A549 (cell line): ENCODE measurements at regions not wholly inside any gene's neighbourhood (a gene's known extent, or its start where the extent isn't known, plus 50 kb on each side); places are given as distances from the start of the nearest gene placed in this dataset.

Experiments used
- ATAC-seq, 2 experiments: fragments of 200-7000 bp in 1 of 2; fragments of >200 bp in 1 of 2; cut with Nextera tagmentation in 1 of 2; cut with Tn5 transposase in 1 of 2; 3 replicates each; pipeline versions ENCODE4 v1.8.0 to v1.9.1; 2018 to 2020; ENCODE audit warnings: mild to moderate bottlenecking in 1 of 2, moderate library complexity in 1 of 2
- CTCF ChIA-PET: fragments of 300-600 bp; sonication (Branson Sonifier 250); formaldehyde crosslinking; extraction: SDS; loops from one replicate; lab custom pipeline; 2021; ENCODE audit warnings: antibody characterized with exemption, inconsistent platforms; lab: Yijun Ruan, JAX
- POLR2A ChIA-PET: fragments of 350-600 bp; formaldehyde crosslinking; extraction: SDS; loops from one replicate; lab custom pipeline; 2021; ENCODE audit warnings: antibody characterized with exemption, inconsistent platforms; lab: Yijun Ruan, JAX
- DNase-seq, 2 experiments: peaks; one replicate each; pipeline versions ENCODE4 v3.0.0 to v3.0.0-alpha.2; 2011 to 2016; ENCODE audit warnings: low read depth in 1 of 2, low spot score in 1 of 2
- FAIRE-seq: peaks from 2 replicates; lab custom pipeline; 2011; peaks lifted over from hg19 to GRCh38; lab: Jason Lieb, UNC
- H3K27ac ChIP-seq, 2 experiments: fragments of >200 bp; sonication (Bioruptor Twin); formaldehyde crosslinking; 3 replicates each; pipeline ENCODE4 v1.5.1; 2016 to 2017
- H3K4me1 ChIP-seq: fragments of >200 bp; sonication (Bioruptor Twin); formaldehyde crosslinking; 3 replicates; pipeline ENCODE4 v1.6.1; 2016
- H3K4me2 ChIP-seq: fragments of >200 bp; sonication (Bioruptor Twin); formaldehyde crosslinking; 3 replicates; pipeline ENCODE4 v1.6.1; 2016
- H3K4me3 ChIP-seq: fragments of >200 bp; sonication (Bioruptor Twin); formaldehyde crosslinking; 3 replicates; pipeline ENCODE4 v1.5.1; 2016
- H3K9me3 ChIP-seq: fragments of >200 bp; sonication (Bioruptor Twin); formaldehyde crosslinking; 3 replicates; pipeline ENCODE4 v1.6.1; 2016
- CBX2 ChIP-seq: fragments of 200-600 bp; sonication (generic); IDR thresholded peaks from 2 replicates; pipeline ENCODE4 v1.6.1; 2016; ENCODE audit warnings: low read depth, mild to moderate bottlenecking, borderline replicate concordance
- CEBPB ChIP-seq, 2 experiments: fragments of >200 bp in 1 of 2; sonication (Bioruptor Twin) in 1 of 2; formaldehyde crosslinking in 1 of 2; IDR thresholded peaks; 2 replicates each; pipeline ENCODE4 v1.6.1; 2012 to 2016
- ELK1 ChIP-seq: fragments of 150-350 bp; IDR thresholded peaks from 2 replicates; pipeline ENCODE4 v1.6.1; 2014; ENCODE audit warnings: low read depth, mild to moderate bottlenecking, low read length
- EP300 ChIP-seq, 2 experiments: fragments of >200 bp; sonication (Bioruptor Twin); formaldehyde crosslinking; IDR thresholded peaks; 2 replicates in 1 of 2; 3 replicates in 1 of 2; pipeline ENCODE4 v1.6.1; 2016 to 2017
- FOSL2 ChIP-seq, 2 experiments: fragments of 450-650 bp in 1 of 2; fragments of >200 bp in 1 of 2; sonication (Bioruptor Twin) in 1 of 2; formaldehyde crosslinking; IDR thresholded peaks; 2 replicates each; pipeline versions ENCODE4 v1.5.0 to v1.6.1; 2016 to 2020; ENCODE audit warnings: mild to moderate bottlenecking in 1 of 2, moderate library complexity in 1 of 2
- GATA3 ChIP-seq: IDR thresholded peaks from 2 replicates; pipeline ENCODE4 v1.6.1; 2012; ENCODE audit warnings: borderline replicate concordance
- HEYL ChIP-seq: fragments of 250-450 bp; sonication (Bioruptor Pico); IDR thresholded peaks from 2 replicates; pipeline ENCODE4 v1.8.0; 2021; ENCODE audit warnings: mild to moderate bottlenecking, moderate library complexity
- HOXA7 ChIP-seq: fragments of 250-450 bp; sonication (Bioruptor Pico); IDR thresholded peaks from 2 replicates; pipeline ENCODE4 v1.5.0; 2020; ENCODE audit warnings: mild to moderate bottlenecking, moderate library complexity
- HOXB5 ChIP-seq: fragments of 250-450 bp; sonication (Bioruptor Pico); IDR thresholded peaks from 2 replicates; pipeline ENCODE4 v1.5.0; 2020; ENCODE audit warnings: mild to moderate bottlenecking, moderate library complexity
- JUN ChIP-seq, 2 experiments: fragments of >200 bp; sonication (Bioruptor Twin); formaldehyde crosslinking; IDR thresholded peaks; 2 replicates in 1 of 2; 3 replicates in 1 of 2; pipeline ENCODE4 v1.6.1; 2016 to 2017
- JUNB ChIP-seq: fragments of >200 bp; sonication (Bioruptor Twin); formaldehyde crosslinking; IDR thresholded peaks from 2 replicates; pipeline ENCODE4 v1.6.1; 2016
- KDM1A ChIP-seq: fragments of 200-600 bp; sonication (generic); IDR thresholded peaks from 2 replicates; pipeline ENCODE4 v1.6.1; 2016; ENCODE audit warnings: low read depth, mild to moderate bottlenecking
- MAZ ChIP-seq: fragments of 150-350 bp; IDR thresholded peaks from 2 replicates; pipeline ENCODE4 v1.6.1; 2014; ENCODE audit warnings: antibody characterized with exemption, low read depth, low read length, borderline replicate concordance
- MYC ChIP-seq: IDR thresholded peaks from 2 replicates; pipeline ENCODE4 v1.6.1; 2012; ENCODE audit warnings: mild to moderate bottlenecking, inconsistent platforms, low read length, improper control_type of control experiment, borderline replicate concordance
- NPAS2 ChIP-seq: fragments of 250-450 bp; sonication (Bioruptor Pico); IDR thresholded peaks from 2 replicates; pipeline ENCODE4 v1.8.0; 2022; ENCODE audit warnings: mild to moderate bottlenecking, moderate library complexity, borderline replicate concordance
- PBX3 ChIP-seq: IDR thresholded peaks from 2 replicates; pipeline ENCODE4 v1.6.1; 2012
- RAD21 ChIP-seq, 2 experiments: fragments of >200 bp in 1 of 2; sonication (Bioruptor Twin) in 1 of 2; formaldehyde crosslinking in 1 of 2; IDR thresholded peaks in 1 of 2; conservative IDR thresholded peaks in 1 of 2; 2 replicates in 1 of 2; 3 replicates in 1 of 2; pipeline ENCODE4 v1.6.1; 2012 to 2018; ENCODE audit warnings: inconsistent platforms in 1 of 2
- RARB ChIP-seq: fragments of 250-450 bp; sonication (Bioruptor Pico); IDR thresholded peaks from 2 replicates; pipeline ENCODE4 v1.8.0; 2021; ENCODE audit warnings: mild to moderate bottlenecking, moderate library complexity
- RNF2 ChIP-seq: fragments of 200-600 bp; sonication (generic); IDR thresholded peaks from 2 replicates; pipeline ENCODE4 v1.6.1; 2016; ENCODE audit warnings: low read depth, mild to moderate bottlenecking, antibody characterized with exemption, moderate library complexity, borderline replicate concordance
- SMC3 ChIP-seq: fragments of >200 bp; sonication (Bioruptor Twin); formaldehyde crosslinking; IDR thresholded peaks from 3 replicates; pipeline ENCODE4 v1.6.1; 2018; ENCODE audit warnings: inconsistent platforms
- SREBF2 ChIP-seq: fragments of 450-650 bp; IDR thresholded peaks from 2 replicates; pipeline ENCODE4 v1.6.1; 2014; ENCODE audit warnings: mild to moderate bottlenecking, moderate library complexity
- TFCP2L1 ChIP-seq: fragments of 250-450 bp; sonication (Bioruptor Pico); IDR thresholded peaks from 2 replicates; pipeline ENCODE4 v1.5.0; 2021; ENCODE audit warnings: mild to moderate bottlenecking
- TP53 ChIP-seq: fragments of 250-450 bp; sonication (Bioruptor Pico); IDR thresholded peaks from 2 replicates; pipeline ENCODE4 v1.5.0; 2021; ENCODE audit warnings: mild to moderate bottlenecking, moderate library complexity
- ZC3H11A ChIP-seq: fragments of 450-650 bp; IDR thresholded peaks from 2 replicates; pipeline ENCODE4 v1.6.1; 2014; ENCODE audit warnings: antibody characterized with exemption, mild to moderate bottlenecking
- ZFP36 ChIP-seq: fragments of 450-650 bp; IDR thresholded peaks from 2 replicates; pipeline ENCODE4 v1.6.1; 2014; ENCODE audit warnings: borderline replicate concordance; ENCODE audit not compliant: partially characterized antibody
- ZSCAN20 ChIP-seq: fragments of 250-450 bp; sonication (Bioruptor Pico); IDR thresholded peaks from 2 replicates; pipeline ENCODE4 v1.8.0; 2022; ENCODE audit warnings: mild to moderate bottlenecking, moderate library complexity
- WGBS: methylation state at CpG from one replicate; pipeline ENCODE4 v1.1.6; 2017; ENCODE audit errors: missing lambda C conversion rate; 5-methylcytosine and 5-hydroxymethylcytosine counted together

- no peak for TF ChIP-seq SREBF2
- no peak for TF ChIP-seq KDM1A
- TF ChIP-seq RARB, result no peak
- no peak for TF ChIP-seq JUNB
- TF ChIP-seq HOXA7, result no peak
- no peak for TF ChIP-seq ZFP36
- TF ChIP-seq, all 56 proteins: peak for 0
These were observed 484.2 kb downstream of the PID1 start (continued) for GRCh38 chr2:228786901-228787300.

GRCh38 chr2:228782281-228782680 lies 488.8 kb downstream of the PID1 start:
- ATAC-seq (no peak), FAIRE-seq (no peak)
- no peak overlapping the region for H3K4me2 ChIP-seq
- WGBS, result under 1% methylated on average over 4 of the region's 4 CpGs
- TF ChIP-seq HOXB5 (CRISPR knock-in tag) (no peak), NPAS2 (CRISPR knock-in tag) (no peak), GATA3 (no peak), JUNB (no peak), HEYL (no peak), TP53 (CRISPR knock-in tag) (no peak), CBX2 (no peak), TFCP2L1 (CRISPR knock-in tag) (no peak), JUN (IDR thresholded peaks at IDR 0.05) (no peak), FOSL2 (IDR thresholded peaks at IDR 0.05) (no peak), FOSL2 (CRISPR knock-in tag; IDR thresholded peaks at IDR 0.05) (no peak)
- TF ChIP-seq, all 56 proteins: peak for 0
- Histone ChIP-seq H3K4me1 (no peaks in the 10 kb centered on the region), H3K27ac (no peak overlapping the region), H3K9me3 (no peaks in the 10 kb centered on the region), H3K4me3 (no peak overlapping the region)
- CTCF ChIA-PET, result interaction anchor here (0.8 kb wide), 1 partner anchor 153 kb away, joined by 3 read pairs; no protein-coding TSS in a partner anchor
- POLR2A ChIA-PET, result no interaction called here
- DNase-seq, result no peak

- no peaks in the 10 kb centered on the region for H3K9me3 ChIP-seq
- ChIA-PET POLR2A (no interaction called here), CTCF (no interaction called here)
- H3K4me1 ChIP-seq, result no peaks in the 10 kb centered on the region
- DNase-seq (no peak), FAIRE-seq (no peak), ATAC-seq (no peak)
- H3K27ac ChIP-seq, result no peak overlapping the region
- WGBS, result 2% methylated on average over 5 of the region's 5 CpGs
- TF ChIP-seq EP300 (IDR thresholded peaks at IDR 0.05) (no peak), MAZ (no peak), MYC (no peak)
- no peak overlapping the region for H3K4me2 ChIP-seq
- H3K4me3 ChIP-seq, result no peak overlapping the region
These were observed 493.2 kb downstream of the PID1 start for GRCh38 chr2:228777855-228778355.

GRCh38 chr2:228774548-228774947 lies 496.5 kb downstream of the PID1 start:
- ChIA-PET CTCF (no interaction called here), POLR2A (no interaction called here)
- Histone ChIP-seq H3K9me3 (no peaks in the 10 kb centered on the region), H3K4me2 (no peak overlapping the region), H3K4me3 (no peak overlapping the region), H3K27ac (no peak overlapping the region), H3K4me1 (no peaks in the 10 kb centered on the region)
- ATAC-seq (no peak), DNase-seq (no peak), FAIRE-seq (no peak)
- 3% methylated on average over 2 of the region's 2 CpGs for WGBS
- TF ChIP-seq ELK1 (no peak), SMC3 (no peak), RAD21 (conservative IDR thresholded peaks at IDR 0.05 in 1 of 2, IDR thresholded peaks at IDR 0.05 in 1 of 2) (no peak), CEBPB (IDR thresholded peaks at IDR 0.05) (no peak), GATA3 (no peak), RNF2 (no peak), ZC3H11A (no peak), ZSCAN20 (CRISPR knock-in tag) (no peak), JUN (IDR thresholded peaks at IDR 0.05) (no peak), PBX3 (no peak)
